ENCODE measurements at regions not wholly inside any gene's neighbourhood (a gene's known extent, or its start where the extent isn't known, plus 50 kb on each side); places are given as distances from the start of the nearest gene placed in this dataset.

GRCh38 chr2:56687169-56687568 lies 503.4 kb downstream of the CCDC85A start:
- Histone ChIP-seq H3K4me1 (ENCODE audit: control insufficient read depth, insufficient read depth, low read length) (no peaks in the 10 kb centered on the region), H3K9me3 (replicated peaks; ENCODE audit: control insufficient read depth, low read depth, low read length) (no peaks in the 10 kb centered on the region), H3K27me3 (ENCODE audit: control insufficient read depth, insufficient read depth, low read length) (no peaks in the 10 kb centered on the region), H3K36me3 (ENCODE audit: control insufficient read depth, insufficient read depth, low read length) (no peaks in the 10 kb centered on the region), H3K27ac (ENCODE audit: low read length) (no peak overlapping the region), H3K4me3 (ENCODE audit: low read length) (no peak overlapping the region)
- WGBS (ENCODE audit: insufficient coverage): no CpG with 5 or more reads among the region's 1 CpG
- no peak for DNase-seq

DNA sequence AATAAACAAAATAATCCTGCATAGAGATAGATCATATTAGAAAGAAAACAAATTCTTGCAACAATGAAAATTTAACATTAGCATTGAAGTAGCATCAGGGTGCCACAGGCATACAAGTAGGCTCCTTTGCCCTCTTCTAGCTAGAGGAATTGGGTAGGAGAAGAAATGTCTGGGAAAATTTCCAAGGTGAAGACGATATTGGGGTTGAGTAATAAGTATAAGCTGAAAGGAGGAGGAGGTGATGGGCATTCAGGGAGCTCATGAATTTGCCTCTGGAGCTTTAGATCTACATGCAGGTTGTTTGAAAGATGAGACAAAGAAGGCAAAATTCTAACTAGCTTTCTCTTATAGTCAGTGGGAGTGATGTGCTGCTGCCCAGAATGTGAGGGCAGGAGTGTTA lies 504.9 kb downstream of the CCDC85A start:
- Histone ChIP-seq H3K27ac (ENCODE audit: low read length) (no peak overlapping the region), H3K27me3 (ENCODE audit: control insufficient read depth, insufficient read depth, low read length) (no peaks in the 10 kb centered on the region), H3K9me3 (replicated peaks; ENCODE audit: control insufficient read depth, low read depth, low read length) (no peaks in the 10 kb centered on the region), H3K4me1 (ENCODE audit: control insufficient read depth, insufficient read depth, low read length) (no peaks in the 10 kb centered on the region), H3K36me3 (ENCODE audit: control insufficient read depth, insufficient read depth, low read length) (no peaks in the 10 kb centered on the region), H3K4me3 (ENCODE audit: low read length) (no peak overlapping the region)
- DNase-seq: no peak
- WGBS (ENCODE audit: insufficient coverage): 60% methylated on average over 1 of the region's 1 CpG

DNA sequence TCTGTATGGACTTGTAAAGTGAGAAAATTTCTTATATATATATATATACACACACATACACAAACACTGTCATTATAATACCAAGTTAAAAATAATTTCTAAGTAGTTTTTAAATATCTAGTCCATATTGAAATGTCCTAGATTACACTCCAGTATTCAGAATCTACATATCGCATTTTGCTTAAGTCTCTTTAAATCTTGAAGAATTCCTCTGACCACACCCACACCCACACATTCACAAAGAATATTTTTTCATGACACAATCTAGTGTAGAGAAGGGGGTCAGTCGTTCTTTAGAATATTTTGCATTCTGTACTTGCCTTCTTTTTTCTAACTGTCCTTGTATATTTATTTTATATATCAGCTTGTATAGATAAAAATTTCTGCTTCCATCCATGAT lies 509.7 kb downstream of the CCDC85A start:
- Histone ChIP-seq H3K4me1 (ENCODE audit: control insufficient read depth, insufficient read depth, low read length) (no peaks in the 10 kb centered on the region), H3K36me3 (ENCODE audit: control insufficient read depth, insufficient read depth, low read length) (no peaks in the 10 kb centered on the region), H3K27ac (ENCODE audit: low read length) (no peak overlapping the region), H3K9me3 (replicated peaks; ENCODE audit: control insufficient read depth, low read depth, low read length) (no peaks in the 10 kb centered on the region), H3K4me3 (ENCODE audit: low read length) (no peak overlapping the region), H3K27me3 (ENCODE audit: control insufficient read depth, insufficient read depth, low read length) (no peaks in the 10 kb centered on the region)
- no peak for DNase-seq
- no CpG with 5 or more reads among the region's 2 CpGs for WGBS (ENCODE audit: insufficient coverage)

DNA sequence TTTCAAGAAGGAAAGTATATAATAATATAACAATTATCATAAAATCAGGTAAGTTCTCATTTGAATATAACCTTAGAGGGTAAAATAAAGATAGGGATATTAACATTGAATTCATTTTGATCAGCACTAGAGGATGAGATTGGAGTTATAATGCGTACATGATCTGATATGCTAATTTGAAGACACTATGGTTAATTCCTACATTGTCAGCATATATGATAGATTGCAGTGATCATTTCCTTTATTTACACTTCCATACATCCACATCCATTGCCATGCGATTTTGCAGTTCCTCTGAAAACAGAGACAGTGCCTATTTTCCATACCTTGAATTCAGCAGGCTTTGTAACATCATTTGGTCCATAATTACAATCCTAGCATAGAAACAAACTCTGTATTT lies 519.2 kb downstream of the CCDC85A start:
- WGBS (ENCODE audit: insufficient coverage): 78% methylated on average over 1 of the region's 2 CpGs
- no peak for DNase-seq
- Histone ChIP-seq H3K4me3 (ENCODE audit: low read length) (no peak overlapping the region), H3K9me3 (replicated peaks; ENCODE audit: control insufficient read depth, low read depth, low read length) (peaks cover 2% of the 10 kb centered on the region), H3K27me3 (ENCODE audit: control insufficient read depth, insufficient read depth, low read length) (no peaks in the 10 kb centered on the region), H3K27ac (ENCODE audit: low read length) (no peak overlapping the region), H3K36me3 (ENCODE audit: control insufficient read depth, insufficient read depth, low read length) (no peaks in the 10 kb centered on the region), H3K4me1 (ENCODE audit: control insufficient read depth, insufficient read depth, low read length) (no peaks in the 10 kb centered on the region)

DNA sequence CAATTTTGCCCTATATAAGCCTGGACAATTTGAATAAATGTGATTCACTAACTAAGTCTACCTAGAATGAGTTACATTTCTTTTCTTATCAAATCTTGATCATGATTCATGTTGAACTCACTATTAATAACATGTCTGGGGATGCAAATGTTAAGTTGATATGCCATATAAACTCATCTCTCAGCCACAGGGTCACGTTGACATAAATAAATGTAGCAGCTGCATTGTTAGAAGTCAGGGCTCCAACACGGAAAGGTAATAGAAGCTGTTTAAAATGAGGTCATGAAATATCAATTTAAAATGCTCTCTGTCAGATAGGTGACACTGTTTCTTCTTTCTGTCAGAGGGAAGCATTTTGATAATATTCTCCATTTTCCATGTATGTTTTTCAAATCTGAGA lies 521.9 kb downstream of the CCDC85A start:
- Histone ChIP-seq H3K4me1 (ENCODE audit: control insufficient read depth, insufficient read depth, low read length) (no peaks in the 10 kb centered on the region), H3K27me3 (ENCODE audit: control insufficient read depth, insufficient read depth, low read length) (no peaks in the 10 kb centered on the region), H3K36me3 (ENCODE audit: control insufficient read depth, insufficient read depth, low read length) (no peaks in the 10 kb centered on the region), H3K4me3 (ENCODE audit: low read length) (no peak overlapping the region), H3K9me3 (replicated peaks; ENCODE audit: control insufficient read depth, low read depth, low read length) (no peaks in the 10 kb centered on the region), H3K27ac (ENCODE audit: low read length) (no peak overlapping the region)
- no CpG with 5 or more reads among the region's 2 CpGs for WGBS (ENCODE audit: insufficient coverage)
- DNase-seq: no peak

DNA sequence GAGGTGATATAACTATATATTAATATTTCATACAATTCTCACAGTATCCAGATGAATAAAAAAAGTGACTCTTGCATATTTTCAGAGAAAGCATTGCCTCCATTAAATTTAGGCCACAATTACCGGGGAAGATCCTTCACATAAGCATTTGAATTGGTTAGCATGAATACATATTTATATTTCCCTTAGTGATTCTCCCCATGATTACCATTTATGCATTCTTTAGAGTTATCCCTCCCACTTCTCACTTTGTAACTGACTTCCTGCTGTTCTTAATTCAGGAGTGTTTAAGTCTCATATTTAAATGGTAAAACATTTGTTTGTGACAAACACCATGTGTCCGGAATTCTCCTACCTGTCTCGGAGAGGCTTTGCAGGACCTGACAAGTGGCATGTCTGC lies 523.4 kb downstream of the CCDC85A start:
- no CpG with 5 or more reads among the region's 3 CpGs for WGBS (ENCODE audit: insufficient coverage)
- H3K27ac ChIP-seq (ENCODE audit: low read length): no peak overlapping the region
- no peak overlapping the region for H3K4me3 ChIP-seq (ENCODE audit: low read length)
- no peaks in the 10 kb centered on the region for H3K9me3 ChIP-seq (replicated peaks; ENCODE audit: control insufficient read depth, low read depth, low read length)
- DNase-seq: no peak
- H3K36me3 ChIP-seq (ENCODE audit: control insufficient read depth, insufficient read depth, low read length): no peaks in the 10 kb centered on the region
- H3K27me3 ChIP-seq (ENCODE audit: control insufficient read depth, insufficient read depth, low read length): no peaks in the 10 kb centered on the region
- H3K4me1 ChIP-seq (ENCODE audit: control insufficient read depth, insufficient read depth, low read length): no peaks in the 10 kb centered on the region

GRCh38 chr2:56707650-56708049 lies 523.9 kb downstream of the CCDC85A start:
- DNase-seq: no peak
- H3K27me3 ChIP-seq (ENCODE audit: control insufficient read depth, insufficient read depth, low read length): no peaks in the 10 kb centered on the region
- WGBS (ENCODE audit: insufficient coverage): no CpG with 5 or more reads among the region's 2 CpGs

DNA sequence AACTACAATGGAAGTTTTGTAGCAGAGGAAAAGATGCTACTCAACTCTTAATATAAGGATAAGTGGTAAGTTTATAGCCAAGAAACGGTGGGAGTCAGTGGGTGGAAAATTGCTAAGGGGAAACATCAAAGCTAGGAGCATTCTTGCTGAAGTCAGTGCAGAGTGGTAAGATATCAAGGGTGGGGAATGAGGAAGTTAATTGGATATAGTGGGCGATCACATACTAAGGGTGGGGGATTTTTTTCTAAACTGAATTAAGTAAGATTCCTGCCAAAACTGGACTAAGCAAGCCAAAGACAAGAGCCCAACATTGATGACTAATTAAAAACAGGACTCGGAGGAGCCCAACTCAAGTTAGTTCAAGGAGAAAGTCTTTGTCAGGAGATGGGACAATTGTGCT lies 525.4 kb downstream of the CCDC85A start:
- DNase-seq: no peak
- H3K4me3 ChIP-seq (ENCODE audit: low read length): no peak overlapping the region
- WGBS (ENCODE audit: insufficient coverage): 33% methylated on average over 2 of the region's 3 CpGs

More at GRCh38 chr2:56707650-56708049, 523.9 kb downstream of the CCDC85A start:
- H3K36me3 ChIP-seq (ENCODE audit: control insufficient read depth, insufficient read depth, low read length): no peaks in the 10 kb centered on the region
- H3K9me3 ChIP-seq (replicated peaks; ENCODE audit: control insufficient read depth, low read depth, low read length): no peaks in the 10 kb centered on the region
- no peak overlapping the region for H3K4me3 ChIP-seq (ENCODE audit: low read length)
- H3K4me1 ChIP-seq (ENCODE audit: control insufficient read depth, insufficient read depth, low read length): no peaks in the 10 kb centered on the region
- no peak overlapping the region for H3K27ac ChIP-seq (ENCODE audit: low read length)

DNA sequence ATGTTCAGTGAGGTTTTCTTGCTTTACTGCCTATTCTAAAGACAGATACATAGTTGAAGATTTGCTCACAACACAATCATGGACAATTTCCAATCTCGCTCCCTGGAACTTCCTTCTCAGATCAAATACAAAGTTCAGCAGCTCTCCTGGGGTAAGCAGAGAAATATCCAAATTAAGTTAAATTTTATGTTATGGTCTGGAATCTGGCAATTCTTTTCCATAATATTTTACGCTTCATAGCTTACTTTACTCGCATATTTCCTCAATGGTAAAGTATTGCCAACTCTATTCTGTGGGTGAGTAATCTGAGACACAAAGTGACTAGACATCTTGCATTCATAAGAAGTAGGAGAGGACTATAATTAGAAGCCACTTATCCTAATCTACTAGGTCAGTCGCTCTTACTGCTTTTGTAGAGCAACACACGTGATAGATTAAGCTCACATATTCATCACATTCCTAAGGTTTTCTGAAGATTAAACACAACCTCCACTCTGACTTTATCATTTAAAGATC lies 529.4 kb downstream of the CCDC85A start:
- no peaks in the 10 kb centered on the region for H3K27me3 ChIP-seq (ENCODE audit: control insufficient read depth, insufficient read depth, low read length)
- no peaks in the 10 kb centered on the region for H3K4me1 ChIP-seq (ENCODE audit: control insufficient read depth, insufficient read depth, low read length)
- no peaks in the 10 kb centered on the region for H3K36me3 ChIP-seq (ENCODE audit: control insufficient read depth, insufficient read depth, low read length)
- DNase-seq: peak; percentile 68
- no peak overlapping the region for H3K27ac ChIP-seq (ENCODE audit: low read length)
- no peak overlapping the region for H3K4me3 ChIP-seq (ENCODE audit: low read length)
- no peaks in the 10 kb centered on the region for H3K9me3 ChIP-seq (replicated peaks; ENCODE audit: control insufficient read depth, low read depth, low read length)
- WGBS (ENCODE audit: insufficient coverage): no CpG with 5 or more reads among the region's 5 CpGs

More for the DNA sequence above, 525.4 kb downstream of the CCDC85A start:
- Histone ChIP-seq H3K27me3 (ENCODE audit: control insufficient read depth, insufficient read depth, low read length) (no peaks in the 10 kb centered on the region), H3K9me3 (replicated peaks; ENCODE audit: control insufficient read depth, low read depth, low read length) (no peaks in the 10 kb centered on the region), H3K4me1 (ENCODE audit: control insufficient read depth, insufficient read depth, low read length) (no peaks in the 10 kb centered on the region), H3K36me3 (ENCODE audit: control insufficient read depth, insufficient read depth, low read length) (no peaks in the 10 kb centered on the region), H3K27ac (ENCODE audit: low read length) (no peak overlapping the region)

- no peak overlapping the region for H3K27ac ChIP-seq (ENCODE audit: low read length)
- no CpG with 5 or more reads among the region's 1 CpG for WGBS (ENCODE audit: insufficient coverage)
- no peak overlapping the region for H3K4me3 ChIP-seq (ENCODE audit: low read length)
- H3K36me3 ChIP-seq (ENCODE audit: control insufficient read depth, insufficient read depth, low read length): no peaks in the 10 kb centered on the region
- H3K4me1 ChIP-seq (ENCODE audit: control insufficient read depth, insufficient read depth, low read length): no peaks in the 10 kb centered on the region
- H3K27me3 ChIP-seq (ENCODE audit: control insufficient read depth, insufficient read depth, low read length): no peaks in the 10 kb centered on the region
- DNase-seq: no peak
- no peaks in the 10 kb centered on the region for H3K9me3 ChIP-seq (replicated peaks; ENCODE audit: control insufficient read depth, low read depth, low read length)
These were observed 530.2 kb downstream of the CCDC85A start for GRCh38 chr2:56713978-56714377.

GRCh38 chr2:56714400-56714799 lies 530.6 kb downstream of the CCDC85A start:
- no peak for DNase-seq
- no peak overlapping the region for H3K4me3 ChIP-seq (ENCODE audit: low read length)
- no peaks in the 10 kb centered on the region for H3K9me3 ChIP-seq (replicated peaks; ENCODE audit: control insufficient read depth, low read depth, low read length)
- WGBS (ENCODE audit: insufficient coverage): 55% methylated on average over 3 of the region's 7 CpGs
- H3K27ac ChIP-seq (ENCODE audit: low read length): no peak overlapping the region
- H3K36me3 ChIP-seq (ENCODE audit: control insufficient read depth, insufficient read depth, low read length): no peaks in the 10 kb centered on the region
- no peaks in the 10 kb centered on the region for H3K27me3 ChIP-seq (ENCODE audit: control insufficient read depth, insufficient read depth, low read length)
- no peaks in the 10 kb centered on the region for H3K4me1 ChIP-seq (ENCODE audit: control insufficient read depth, insufficient read depth, low read length)

Data from muscle of leg (tissue), 3 donors.